GM12891 (cell line): ENCODE measurements at regions not wholly inside any gene's neighbourhood (a gene's known extent, or its start where the extent isn't known, plus 50 kb on each side); places are given as distances from the start of the nearest gene placed in this dataset.

Source experiments
- PAX5 ChIP-seq: IDR thresholded peaks from 2 replicates; pipeline ENCODE4 v1.6.1; 2011; ENCODE audit warnings: low read length, moderate library complexity, mild to moderate bottlenecking; ENCODE audit not compliant: insufficient read depth, severe bottlenecking
- POLR2A ChIP-seq: IDR thresholded peaks from 2 replicates; pipeline ENCODE4 v1.6.1; 2011; ENCODE audit warnings: low read depth, low read length, control low read depth
- POLR2AphosphoS5 ChIP-seq: IDR thresholded peaks from 2 replicates; pipeline ENCODE4 v1.6.1; 2011; ENCODE audit warnings: low read depth, low read length, control low read depth
- SPI1 ChIP-seq: IDR thresholded peaks from 2 replicates; pipeline ENCODE4 v1.6.1; 2011; ENCODE audit warnings: low read depth, low read length, control low read depth
- TAF1 ChIP-seq: IDR thresholded peaks from 2 replicates; pipeline ENCODE4 v1.6.1; 2011; ENCODE audit warnings: low read depth, low read length, control low read depth

GRCh38 chr18:39938676-39939608 lies 2016.1 kb upstream of the PIK3C3 start:
- TF ChIP-seq POLR2AphosphoS5 (no peak), TAF1 (no peak), POLR2A (no peak), PAX5 (no peak), SPI1 (no peak)
